ENCODE measurements at regions not wholly inside any gene's neighbourhood (a gene's known extent, or its start where the extent isn't known, plus 50 kb on each side); places are given as distances from the start of the nearest gene placed in this dataset.

DNA sequence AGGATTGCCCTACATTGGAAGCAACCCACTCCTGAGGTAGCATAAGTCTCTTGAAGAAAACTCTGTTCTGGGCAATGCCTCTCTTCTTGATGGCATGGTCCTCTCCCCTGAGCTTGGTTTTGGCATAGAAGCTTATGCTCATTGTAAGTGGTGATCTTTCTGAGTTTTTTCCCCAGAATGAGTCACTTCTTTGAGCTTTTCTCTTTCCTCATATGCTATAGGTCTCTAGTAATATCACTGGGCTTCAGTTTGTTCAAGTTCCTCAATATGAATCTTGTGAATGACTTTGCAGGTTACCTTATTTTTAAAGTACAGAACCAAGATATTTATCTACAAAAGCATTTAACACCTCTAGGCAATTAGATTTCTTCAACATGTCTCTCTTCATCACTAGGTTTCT, 76.5 kb upstream of the ATG10 start:
- TF ChIP-seq CTCF (IDR thresholded peaks at IDR 0.05): no peak
- no peak for TF ChIP-seq POLR2A (IDR thresholded peaks at IDR 0.05)
